UCSD-AML1 (cell line): ENCODE measurements at regions not wholly inside any gene's neighbourhood (a gene's known extent, or its start where the extent isn't known, plus 50 kb on each side); places are given as distances from the start of the nearest gene placed in this dataset.

ENCODE experiments used
- DNase-seq: peaks from one replicate; lab custom pipeline; 2025; ENCODE audit not compliant: unreplicated experiment; lab: John Stamatoyannopoulos, UW

GRCh38 chr6:14364370-14364769, 246.8 kb downstream of the CD83 start:
- no peak for DNase-seq

GRCh38 chr6:14365393-14365792, 247.8 kb downstream of the CD83 start:
- DNase-seq = no peak

- DNase-seq = no peak
Measured at GRCh38 chr6:14366315-14366714, 248.7 kb downstream of the CD83 start.

- no peak for DNase-seq
Measured at GRCh38 chr6:14366872-14367271, 249.3 kb downstream of the CD83 start.

GRCh38 chr6:14367296-14367695, 249.7 kb downstream of the CD83 start:
- no peak for DNase-seq

- no peak for DNase-seq
Measured at GRCh38 chr6:14369717-14370116, 252.1 kb downstream of the CD83 start.

- DNase-seq = no peak
Measured at GRCh38 chr6:14371530-14371929, 254.0 kb downstream of the CD83 start.

DNA sequence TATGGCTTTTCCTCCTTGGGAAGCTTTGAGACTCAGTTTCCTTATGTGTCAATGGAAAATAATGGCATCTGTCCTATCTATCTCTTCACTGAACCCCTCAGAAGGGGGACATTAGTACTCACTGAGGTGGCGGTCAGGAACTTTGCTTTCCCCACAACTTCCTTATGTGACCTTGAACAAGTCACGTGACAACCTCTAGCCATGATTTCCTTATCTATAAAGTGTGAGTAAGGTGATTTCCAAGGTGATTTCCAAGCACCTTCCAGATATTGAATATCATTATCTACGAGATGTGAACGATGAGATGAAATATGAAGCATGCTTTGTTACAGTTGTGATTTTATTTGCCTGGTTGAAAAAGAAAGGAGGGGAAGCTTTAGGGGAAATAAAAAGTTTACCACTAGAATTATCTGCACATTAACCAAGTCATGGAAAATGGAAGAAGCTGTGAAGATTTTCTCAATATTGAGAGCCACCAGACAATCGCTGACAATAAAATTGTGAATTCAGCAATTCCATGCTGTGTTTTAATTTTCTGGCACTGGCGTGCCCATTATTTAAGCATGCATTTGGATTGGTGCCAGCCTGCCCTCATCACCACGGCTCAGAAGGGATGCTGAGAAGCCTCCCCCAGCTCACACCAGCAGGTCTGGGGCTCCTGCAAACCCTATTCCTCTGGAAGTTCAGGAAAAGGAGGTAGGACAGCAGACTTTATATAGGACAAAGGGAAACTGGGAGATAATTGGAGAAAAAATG, 255.3 kb downstream of the CD83 start:
- DNase-seq = no peak

GRCh38 chr6:14373648-14374437, 256.3 kb downstream of the CD83 start:
- no peak for DNase-seq

GRCh38 chr6:14375930-14376329, 258.4 kb downstream of the CD83 start:
- no peak for DNase-seq

DNA sequence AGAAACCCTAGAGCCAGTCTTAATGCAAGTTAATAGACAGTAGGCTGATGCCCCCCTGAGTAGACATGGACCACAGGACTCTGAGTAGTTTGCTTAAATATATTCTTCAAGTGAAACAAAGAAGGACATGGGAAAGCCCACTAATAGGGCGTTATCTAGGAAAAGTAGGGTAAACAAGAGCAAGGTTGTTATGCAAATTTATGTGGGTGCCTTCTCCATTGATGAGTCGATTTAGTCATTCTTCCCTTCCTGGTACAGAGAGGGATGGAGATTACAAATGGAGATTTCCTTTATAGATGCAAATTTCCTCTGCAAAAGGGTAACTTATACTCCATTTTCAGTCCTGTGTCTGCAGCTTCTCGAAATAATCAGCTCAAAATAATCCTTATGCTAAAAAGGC, 262.0 kb downstream of the CD83 start:
- no peak for DNase-seq

DNA sequence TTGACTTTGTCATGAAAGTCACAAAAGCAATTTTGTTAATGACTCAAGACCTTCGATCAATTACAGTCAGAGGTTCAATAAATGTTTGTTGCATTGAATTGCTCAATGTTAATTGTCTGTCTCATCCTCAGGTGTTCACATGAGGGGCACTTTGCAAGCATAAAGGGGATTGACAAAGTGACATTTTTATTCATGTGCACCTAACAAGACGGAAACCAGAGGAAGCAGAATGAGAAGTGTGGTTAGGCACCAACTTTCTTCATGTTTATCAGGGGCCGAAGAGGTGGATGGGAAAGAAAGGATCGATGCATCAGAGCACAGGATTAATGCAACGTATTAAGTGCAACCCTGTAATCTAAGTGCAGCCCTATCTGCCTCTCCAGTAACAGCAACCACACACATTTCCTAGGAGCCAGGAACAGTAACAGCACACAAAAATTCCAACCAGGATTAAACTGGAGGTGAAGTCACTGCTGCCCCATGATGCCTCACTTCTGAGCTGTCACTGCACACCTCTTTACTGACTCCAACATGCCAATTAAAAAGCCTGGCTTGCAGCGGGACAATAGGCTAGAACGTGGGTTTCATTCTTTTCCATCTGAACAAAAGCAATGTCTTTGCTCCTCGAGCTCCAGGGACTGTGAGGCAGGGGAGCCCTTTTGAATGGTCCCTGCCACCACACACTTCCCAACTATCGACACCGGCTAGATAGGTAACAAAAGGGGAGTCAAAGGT, 262.7 kb downstream of the CD83 start:
- no peak for DNase-seq

- no peak for DNase-seq
Measured at GRCh38 chr6:14380901-14381828, 263.6 kb downstream of the CD83 start.

DNA sequence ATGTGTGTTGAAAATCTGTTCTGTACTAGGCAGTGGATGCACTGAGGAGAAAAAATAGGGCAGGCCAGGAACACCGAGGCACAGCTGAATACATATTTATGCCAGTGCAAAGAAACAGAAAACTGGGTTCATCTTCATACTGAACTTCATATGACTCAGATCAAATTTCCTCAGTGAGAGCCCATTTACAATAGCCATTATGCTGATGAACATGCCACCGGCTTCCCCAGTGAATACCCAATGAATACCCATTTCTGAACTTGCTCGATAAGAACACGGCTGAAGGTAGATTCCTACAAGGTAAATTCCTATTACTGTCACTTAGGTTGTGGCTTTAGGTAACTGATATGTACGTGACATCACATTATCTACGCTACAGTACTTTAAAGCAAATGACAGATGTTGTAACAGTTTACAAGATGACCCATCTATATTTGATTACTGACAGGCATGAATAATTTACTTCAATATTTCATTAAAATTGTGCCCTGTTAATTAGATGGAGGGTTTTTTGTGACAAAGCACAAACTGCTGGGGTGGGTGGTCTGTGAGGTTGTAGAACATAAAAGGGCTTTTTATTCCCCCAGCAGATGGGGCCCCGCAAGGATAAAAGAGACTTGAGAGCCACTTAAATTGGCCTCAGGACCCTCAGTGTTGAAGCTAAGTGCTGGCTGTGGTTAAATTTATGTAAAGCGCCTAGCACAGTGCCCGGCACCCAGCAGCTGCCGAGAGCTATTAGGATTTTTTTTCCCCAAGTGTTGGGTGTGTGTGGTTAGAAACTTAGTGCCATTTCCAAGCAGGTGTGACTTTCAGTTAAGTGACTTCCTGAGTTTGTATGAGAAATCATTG, 264.5 kb downstream of the CD83 start:
- no peak for DNase-seq

DNA sequence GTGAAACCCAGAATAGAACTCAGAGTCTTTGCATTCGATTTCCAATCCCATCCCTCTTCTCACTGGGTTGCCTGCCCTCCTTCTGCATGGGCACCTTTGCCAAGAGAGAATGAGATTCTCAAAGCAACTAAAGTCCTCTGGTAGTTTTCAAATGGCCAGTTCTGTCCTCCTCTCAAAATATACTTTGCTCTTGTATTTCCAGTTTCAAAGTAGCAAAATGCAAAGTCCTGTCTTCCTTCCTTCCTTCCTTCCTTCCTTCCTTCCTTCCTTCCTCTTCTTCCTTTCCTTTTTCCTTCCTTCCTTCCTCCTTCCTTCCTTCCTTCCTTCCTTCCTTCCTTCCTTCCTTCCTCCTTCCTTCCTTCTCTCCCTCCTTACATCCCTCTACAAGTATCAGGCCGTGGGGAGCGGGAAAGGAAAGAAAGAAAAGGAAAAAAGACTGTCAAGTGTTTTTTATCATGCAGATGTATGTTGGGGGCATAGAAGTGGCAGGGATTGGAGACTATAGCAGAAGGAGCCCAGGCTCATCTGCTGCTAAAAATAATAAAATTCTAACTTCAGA, 265.2 kb downstream of the CD83 start:
- no peak for DNase-seq

DNA sequence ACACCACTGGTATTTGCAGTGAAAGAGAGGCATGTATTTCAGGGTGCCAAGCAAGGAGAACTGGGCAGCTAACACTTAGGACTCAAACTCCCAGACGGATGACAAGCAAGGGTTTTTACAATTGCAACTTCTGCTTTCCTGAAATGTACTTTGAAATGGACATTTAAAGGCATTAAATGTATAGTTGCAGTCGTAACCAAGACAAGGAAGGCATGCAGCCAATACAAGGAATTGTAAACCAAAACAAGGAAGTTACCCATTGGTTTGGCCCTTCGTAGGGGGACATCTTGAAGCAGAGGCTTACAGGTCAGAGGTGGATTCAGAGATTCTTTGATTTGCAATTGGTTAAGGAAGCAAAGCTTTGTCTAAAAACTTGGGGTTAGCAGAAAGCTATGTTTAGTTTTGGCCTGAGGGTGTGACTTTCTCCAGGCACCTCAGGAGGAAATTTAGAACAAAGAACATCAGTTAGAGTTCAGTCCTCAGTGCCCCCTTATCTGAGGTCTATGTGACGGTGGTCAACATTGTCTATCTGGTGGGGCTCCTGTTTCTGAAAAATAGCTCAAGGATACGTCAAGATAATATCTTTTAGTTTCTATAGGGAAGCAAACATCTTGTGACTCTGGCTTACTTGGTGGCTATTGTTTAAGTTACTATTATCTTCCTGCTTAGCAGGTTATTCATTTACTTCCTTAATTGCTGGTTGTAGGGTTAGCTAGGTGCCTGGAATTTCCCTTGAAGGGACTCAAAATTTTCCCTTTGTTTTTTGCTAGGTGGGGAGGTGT, 266.0 kb downstream of the CD83 start:
- DNase-seq = no peak

DNA sequence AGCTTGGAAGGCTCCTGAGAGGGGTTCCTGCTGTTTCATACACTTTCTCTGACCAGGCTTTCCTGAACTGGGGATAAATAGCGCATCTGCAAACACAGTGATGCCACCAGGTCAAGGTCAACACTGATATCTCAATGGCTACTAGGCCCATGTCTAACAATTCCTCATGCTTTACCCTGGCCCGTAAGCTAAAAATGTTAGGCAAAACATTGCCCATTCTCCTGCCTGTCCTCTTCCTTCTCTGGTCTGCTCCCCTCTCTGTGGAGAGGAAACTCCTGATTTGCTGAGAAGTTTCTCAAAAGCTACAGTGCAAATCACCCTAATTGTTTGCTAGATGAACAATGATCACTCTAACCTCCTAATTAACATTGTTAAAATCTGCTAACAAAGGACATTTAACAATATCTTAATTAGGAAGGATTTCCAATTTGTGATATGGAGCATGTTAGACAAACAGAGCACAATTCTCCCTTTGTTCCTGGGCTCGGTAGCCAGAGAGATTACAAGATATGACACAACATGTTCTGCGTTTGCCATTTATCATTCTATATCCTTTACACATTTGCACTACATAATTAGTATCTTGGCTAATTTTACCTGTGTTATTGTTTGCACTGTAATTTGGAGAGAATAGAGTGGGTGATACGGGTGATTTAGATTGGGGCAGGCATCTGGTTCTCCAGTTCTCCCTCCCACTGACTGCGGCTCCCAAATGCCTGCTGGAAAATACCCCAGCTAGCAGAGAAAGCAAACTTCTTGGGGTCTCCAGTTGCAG, 266.8 kb downstream of the CD83 start:
- DNase-seq = no peak

GRCh38 chr6:14386263-14386662, 268.7 kb downstream of the CD83 start:
- no peak for DNase-seq
